H1 (cell line): ENCODE measurements at regions not wholly inside any gene's neighbourhood (a gene's known extent, or its start where the extent isn't known, plus 50 kb on each side); places are given as distances from the start of the nearest gene placed in this dataset.

Source experiments
- CTCF ChIA-PET: fragments of 300-600 bp; sonication (Branson Sonifier 250); formaldehyde crosslinking; loops from one replicate; lab custom pipeline; 2021; ENCODE audit not compliant: partially characterized antibody; lab: Charles Lee
- POLR2A ChIA-PET: fragments of 300-600 bp; sonication (Branson Sonifier 250); formaldehyde crosslinking; loops from one replicate; lab custom pipeline; 2021; ENCODE audit warnings: inconsistent platforms; ENCODE audit not compliant: partially characterized antibody; lab: Charles Lee
- DNase-seq, 2 experiments: peaks; one replicate each; pipeline versions ENCODE4 v3.0.0 to v3.0.0-alpha.2; 2010 to 2022; ENCODE audit warnings: low spot score in 2 of 2, low read depth in 1 of 2, mixed read lengths in 1 of 2
- FAIRE-seq: peaks from 2 replicates; lab custom pipeline; 2011; peaks lifted over from hg19 to GRCh38; lab: Jason Lieb, UNC
- H2AFZ ChIP-seq: 2 replicates; pipeline ENCODE4 v1.8.1; 2012; ENCODE audit warnings: low read length, inconsistent platforms
- H2AK5ac ChIP-seq: 2 replicates; pipeline ENCODE4 v1.6.1; 2013; ENCODE audit warnings: low read depth, low read length
- H2BK120ac ChIP-seq: replicated peaks from 2 replicates; pipeline ENCODE3; 2013; ENCODE audit warnings: low read depth, low read length, inconsistent platforms
- H2BK12ac ChIP-seq: 2 replicates; pipeline ENCODE4 v1.6.1; 2013; ENCODE audit warnings: low read depth, low read length
- H2BK15ac ChIP-seq: 2 replicates; pipeline ENCODE4 v1.6.1; 2013; ENCODE audit warnings: low read length
- H2BK20ac ChIP-seq: 2 replicates; pipeline ENCODE4 v1.6.1; 2013; ENCODE audit warnings: low read length
- H2BK5ac ChIP-seq: 2 replicates; pipeline ENCODE4 v1.6.1; 2013; ENCODE audit warnings: low read depth, low read length
- H3K14ac ChIP-seq: 2 replicates; pipeline ENCODE4 v1.6.1; 2013; ENCODE audit warnings: inconsistent platforms; ENCODE audit not compliant: insufficient read length
- H3K18ac ChIP-seq: 2 replicates; pipeline ENCODE4 v1.6.1; 2013; ENCODE audit warnings: low read length; ENCODE audit errors: extremely low read depth
- H3K23ac ChIP-seq: 2 replicates; pipeline ENCODE4 v1.6.1; 2013; ENCODE audit warnings: inconsistent platforms; ENCODE audit not compliant: insufficient read length
- H3K23me2 ChIP-seq: 2 replicates; pipeline ENCODE4 v1.6.1; 2013; ENCODE audit warnings: low read depth, low read length
- H3K27ac ChIP-seq: 2 replicates; pipeline ENCODE4 v1.6.1; 2011; ENCODE audit warnings: low read depth, low read length, inconsistent platforms
- H3K27me3 ChIP-seq, 4 experiments: replicated peaks in 1 of 4; 1 replicate in 1 of 4; 2 replicates in 3 of 4; pipeline versions ENCODE4 v1.6.1 to v1.8.1; 2011 to 2013; ENCODE audit warnings: low read length in 3 of 4, mild to moderate bottlenecking in 3 of 4, inconsistent platforms in 2 of 4, mixed read lengths in 2 of 4, moderate library complexity in 1 of 4; ENCODE audit not compliant: control insufficient read depth in 3 of 4, insufficient read depth in 3 of 4; ENCODE audit errors: extremely low read depth in 1 of 4
- H3K36me3 ChIP-seq, 4 experiments: 2 replicates each; pipeline versions ENCODE4 v1.6.1 to v1.8.1; 2011 to 2013; ENCODE audit warnings: mild to moderate bottlenecking in 4 of 4, low read length in 3 of 4, moderate library complexity in 2 of 4, control low read depth in 1 of 4, inconsistent platforms in 1 of 4; ENCODE audit not compliant: insufficient read depth in 4 of 4, control insufficient read depth in 2 of 4
- H3K4ac ChIP-seq: replicated peaks from 2 replicates; pipeline ENCODE3; 2013; ENCODE audit warnings: low read length, low read depth, mixed read lengths, inconsistent platforms; ENCODE audit not compliant: insufficient read length
- H3K4me1 ChIP-seq, 4 experiments: replicated peaks in 1 of 4; 1 replicate in 1 of 4; 2 replicates in 3 of 4; pipeline versions ENCODE4 v1.6.1 to v1.8.1; 2011 to 2013; ENCODE audit warnings: low read length in 3 of 4, inconsistent platforms in 2 of 4, mixed read lengths in 1 of 4; ENCODE audit not compliant: insufficient read depth in 4 of 4, control insufficient read depth in 3 of 4
- H3K4me2 ChIP-seq, 2 experiments: 2 replicates each; pipeline versions ENCODE4 v1.6.1 to v1.8.1; 2011 to 2013; ENCODE audit warnings: low read depth in 2 of 2, low read length in 2 of 2, control low read depth in 1 of 2, inconsistent platforms in 1 of 2, mild to moderate bottlenecking in 1 of 2; ENCODE audit not compliant: insufficient read depth in 1 of 2
- H3K4me3 ChIP-seq, 4 experiments: fragments of 200-600, 300-600 bp in 1 of 4; sonication (generic), shearing (Covaris generic), sonication (Bioruptor Twin) in 1 of 4; 2 replicates each; pipeline versions ENCODE4 v1.5.1 to v1.8.1; 2011 to 2016; ENCODE audit warnings: low read length in 4 of 4, low read depth in 3 of 4, control low read depth in 2 of 4, inconsistent platforms in 2 of 4, mild to moderate bottlenecking in 2 of 4, mixed read lengths in 1 of 4, moderate library complexity in 1 of 4; ENCODE audit not compliant: insufficient read depth in 2 of 4; ENCODE audit errors: extremely low read depth in 1 of 4
- H3K56ac ChIP-seq: replicated peaks from 2 replicates; pipeline ENCODE3; 2013; ENCODE audit warnings: low read depth, mild to moderate bottlenecking, mixed read lengths, low read length, inconsistent platforms; ENCODE audit not compliant: insufficient read length
- H3K79me1 ChIP-seq: 2 replicates; pipeline ENCODE4 v1.6.1; 2013; ENCODE audit warnings: low read depth, low read length, control low read depth
- H3K79me2 ChIP-seq, 2 experiments: 2 replicates each; pipeline versions ENCODE4 v1.6.1 to v1.8.1; 2012 to 2013; ENCODE audit warnings: low read length in 2 of 2, mild to moderate bottlenecking in 2 of 2, inconsistent platforms in 1 of 2; ENCODE audit not compliant: insufficient read depth in 2 of 2, control insufficient read depth in 1 of 2
- H3K9ac ChIP-seq, 4 experiments: replicated peaks in 1 of 4; 1 replicate in 1 of 4; 2 replicates in 3 of 4; pipeline versions ENCODE4 v1.6.1 to v1.8.1; 2011 to 2013; ENCODE audit warnings: low read depth in 3 of 4, low read length in 3 of 4, control low read depth in 2 of 4, mild to moderate bottlenecking in 2 of 4, moderate library complexity in 2 of 4, inconsistent platforms in 1 of 4; ENCODE audit errors: extremely low read depth in 1 of 4
- H3K9me3 ChIP-seq, 2 experiments: 2 replicates each; pipeline versions ENCODE4 v1.6.1 to v1.8.1; 2012 to 2013; ENCODE audit warnings: mild to moderate bottlenecking in 2 of 2, moderate library complexity in 2 of 2, control low read depth in 1 of 2, inconsistent platforms in 1 of 2, low read depth in 1 of 2, low read length in 1 of 2, mixed read lengths in 1 of 2; ENCODE audit not compliant: insufficient read depth in 2 of 2
- H4K20me1 ChIP-seq, 2 experiments: replicated peaks in 1 of 2; 2 replicates each; pipeline versions ENCODE3 to v1.8.1; 2011 to 2013; ENCODE audit warnings: inconsistent platforms in 2 of 2, low read length in 2 of 2, mild to moderate bottlenecking in 1 of 2; ENCODE audit not compliant: insufficient read depth in 2 of 2, control insufficient read depth in 1 of 2
- H4K5ac ChIP-seq: 2 replicates; pipeline ENCODE4 v1.6.1; 2013; ENCODE audit warnings: low read length, low read depth, mixed read lengths, inconsistent platforms; ENCODE audit not compliant: insufficient read length
- H4K8ac ChIP-seq: 2 replicates; pipeline ENCODE4 v1.8.0; 2013; ENCODE audit warnings: mild to moderate bottlenecking, moderate library complexity, low read length, inconsistent platforms; ENCODE audit not compliant: insufficient read depth; ENCODE audit errors: extremely low read depth
- H4K91ac ChIP-seq: replicated peaks from 2 replicates; pipeline ENCODE3; 2013; ENCODE audit warnings: low read length, mixed read lengths, inconsistent platforms; ENCODE audit not compliant: insufficient read length
- BACH1 ChIP-seq: IDR thresholded peaks from 2 replicates; pipeline ENCODE4 v1.6.1; 2012; ENCODE audit warnings: low read length, improper control_type of control experiment
- CBX5 ChIP-seq: fragments of 300-800, 300-1000 bp; sonication (generic); IDR thresholded peaks from 2 replicates; pipeline ENCODE4 v1.7.1; 2016; ENCODE audit warnings: antibody characterized with exemption, low read length, low read depth
- CHD1 ChIP-seq: IDR thresholded peaks from 2 replicates; pipeline ENCODE4 v1.6.1; 2012; ENCODE audit warnings: low read depth, low read length, improper control_type of control experiment
- CHD2 ChIP-seq: IDR thresholded peaks from 2 replicates; pipeline ENCODE4 v1.6.1; 2012; ENCODE audit warnings: low read length, improper control_type of control experiment
- MAFK ChIP-seq: IDR thresholded peaks from 2 replicates; pipeline ENCODE4 v1.6.1; 2012; ENCODE audit warnings: low read depth, mild to moderate bottlenecking, improper control_type of control experiment, low read length
- SIRT6 ChIP-seq: IDR thresholded peaks from one replicate; pipeline ENCODE4 v1.7.1; 2012; ENCODE audit warnings: low read length, inconsistent platforms
- WGBS, 2 experiments: shearing (Covaris generic) in 1 of 2; methylation state at CpG; one replicate each; pipeline versions ENCODE4 v1.1.6 to v1.1.7; 2013 to 2015; ENCODE audit warnings: low lambda C conversion rate in 2 of 2, mixed read lengths in 2 of 2, inconsistent platforms in 1 of 2, low coverage in 1 of 2, missing lambda C conversion rate in 1 of 2; ENCODE audit not compliant: insufficient replicate concordance in 2 of 2, insufficient coverage in 1 of 2, insufficient read length in 1 of 2; ENCODE audit errors: extremely low coverage in 1 of 2, missing lambda C conversion rate in 1 of 2; 5-methylcytosine and 5-hydroxymethylcytosine counted together
- TF ChIP-seq, protein P1 (sequence below): IDR thresholded peaks from 2 replicates; pipeline ENCODE4 v1.6.1; 2012; ENCODE audit warnings: inconsistent platforms
- TF ChIP-seq, protein P2 (sequence below): IDR thresholded peaks from 2 replicates; pipeline ENCODE4 v1.6.1; 2012; ENCODE audit warnings: inconsistent platforms
- TF ChIP-seq, protein P3 (sequence below), 3 experiments: IDR thresholded peaks; 1 replicate in 2 of 3; 2 replicates in 1 of 3; pipeline versions ENCODE4 v1.5.1 to v1.6.1; 2011; ENCODE audit warnings: low read length in 3 of 3, mild to moderate bottlenecking in 3 of 3, inconsistent platforms in 2 of 3, low read depth in 1 of 3, moderate library complexity in 1 of 3; ENCODE audit not compliant: insufficient read depth in 1 of 3; ENCODE audit errors: control extremely low read depth in 1 of 3

DNA sequence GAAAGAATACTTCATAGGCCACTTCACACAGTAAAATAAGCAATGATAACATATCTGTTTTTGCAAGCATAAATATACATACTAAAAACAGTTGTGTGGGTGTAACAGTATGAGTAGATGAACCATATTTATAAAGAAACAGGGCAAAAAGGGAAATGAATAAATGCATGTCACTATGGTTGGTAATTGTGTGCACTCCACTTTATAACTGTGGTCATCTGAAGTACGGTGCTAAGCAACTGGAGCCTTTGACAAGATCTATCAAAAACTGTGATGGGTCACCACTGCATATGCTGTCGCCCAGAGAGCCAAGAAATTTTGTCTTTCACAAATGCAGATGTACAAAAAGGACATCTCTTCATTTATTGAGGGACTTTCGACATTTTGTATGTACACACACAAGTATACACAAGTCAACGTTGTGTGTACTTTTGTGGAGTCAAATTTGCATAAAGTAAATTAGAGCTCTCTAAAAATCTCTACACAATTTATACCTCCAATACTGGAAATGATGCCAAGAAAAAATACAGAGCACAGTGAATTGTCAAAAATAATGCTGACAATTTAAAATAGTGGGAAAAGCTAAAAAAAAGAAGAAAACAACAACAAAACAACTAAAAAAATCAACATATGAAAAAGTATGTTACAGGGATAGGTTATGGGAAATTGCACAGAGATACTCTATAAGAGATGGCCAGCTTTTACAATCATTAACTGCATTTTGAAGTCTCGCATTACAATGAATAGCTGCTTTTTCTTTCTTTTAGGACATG lies 123.1 kb upstream of the ENPEP start:
- no peak overlapping the region for H2BK120ac ChIP-seq
- H3K9ac ChIP-seq = no peak overlapping the region
- no peak overlapping the region for H2AFZ ChIP-seq
- 83% methylated on average over 5 of the region's 5 CpGs; no CpG with 5 or more reads in 1 of the 2 experiments for WGBS, 2 experiments
- TF ChIP-seq CBX5 = no peak
- TF ChIP-seq CHD2 = no peak
- TF ChIP-seq, protein P1, sequence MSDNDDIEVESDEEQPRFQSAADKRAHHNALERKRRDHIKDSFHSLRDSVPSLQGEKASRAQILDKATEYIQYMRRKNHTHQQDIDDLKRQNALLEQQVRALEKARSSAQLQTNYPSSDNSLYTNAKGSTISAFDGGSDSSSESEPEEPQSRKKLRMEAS = no peak
- TF ChIP-seq, protein P2, sequence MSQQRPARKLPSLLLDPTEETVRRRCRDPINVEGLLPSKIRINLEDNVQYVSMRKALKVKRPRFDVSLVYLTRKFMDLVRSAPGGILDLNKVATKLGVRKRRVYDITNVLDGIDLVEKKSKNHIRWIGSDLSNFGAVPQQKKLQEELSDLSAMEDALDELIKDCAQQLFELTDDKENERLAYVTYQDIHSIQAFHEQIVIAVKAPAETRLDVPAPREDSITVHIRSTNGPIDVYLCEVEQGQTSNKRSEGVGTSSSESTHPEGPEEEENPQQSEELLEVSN = no peak
- TF ChIP-seq CHD1 = no peak
- TF ChIP-seq, protein P3, sequence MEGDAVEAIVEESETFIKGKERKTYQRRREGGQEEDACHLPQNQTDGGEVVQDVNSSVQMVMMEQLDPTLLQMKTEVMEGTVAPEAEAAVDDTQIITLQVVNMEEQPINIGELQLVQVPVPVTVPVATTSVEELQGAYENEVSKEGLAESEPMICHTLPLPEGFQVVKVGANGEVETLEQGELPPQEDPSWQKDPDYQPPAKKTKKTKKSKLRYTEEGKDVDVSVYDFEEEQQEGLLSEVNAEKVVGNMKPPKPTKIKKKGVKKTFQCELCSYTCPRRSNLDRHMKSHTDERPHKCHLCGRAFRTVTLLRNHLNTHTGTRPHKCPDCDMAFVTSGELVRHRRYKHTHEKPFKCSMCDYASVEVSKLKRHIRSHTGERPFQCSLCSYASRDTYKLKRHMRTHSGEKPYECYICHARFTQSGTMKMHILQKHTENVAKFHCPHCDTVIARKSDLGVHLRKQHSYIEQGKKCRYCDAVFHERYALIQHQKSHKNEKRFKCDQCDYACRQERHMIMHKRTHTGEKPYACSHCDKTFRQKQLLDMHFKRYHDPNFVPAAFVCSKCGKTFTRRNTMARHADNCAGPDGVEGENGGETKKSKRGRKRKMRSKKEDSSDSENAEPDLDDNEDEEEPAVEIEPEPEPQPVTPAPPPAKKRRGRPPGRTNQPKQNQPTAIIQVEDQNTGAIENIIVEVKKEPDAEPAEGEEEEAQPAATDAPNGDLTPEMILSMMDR (IDR thresholded peaks at IDR 0.05; ENCODE audit: control extremely low read depth in 1 of 3, insufficient read depth in 1 of 3, low read depth in 1 of 3, low read length in 3 of 3) = no peak
- TF ChIP-seq MAFK = no peak
- no peak for TF ChIP-seq SIRT6
- no peak for TF ChIP-seq BACH1
- TF ChIP-seq, all 59 proteins: peak for 0
- Histone ChIP-seq H3K23me2 (no peaks in the 10 kb centered on the region), H3K18ac (no peak overlapping the region), H3K56ac (no peak overlapping the region), H3K9me3 (no peaks in the 10 kb centered on the region), H3K27ac (no peak overlapping the region), H3K14ac (no peak overlapping the region), H3K4me2 (no peak overlapping the region), H2BK5ac (no peak overlapping the region), H4K8ac (no peak overlapping the region), H4K91ac (no peak overlapping the region), H2BK12ac (no peak overlapping the region), H4K5ac (no peak overlapping the region), H3K4me3 (no peak overlapping the region), H4K20me1 (no peaks in the 10 kb centered on the region), H2AK5ac (no peak overlapping the region), H3K4me1 (no peaks in the 10 kb centered on the region), H3K23ac (no peak overlapping the region), H3K4ac (no peak overlapping the region), H3K36me3 (no peaks in the 10 kb centered on the region), H2BK20ac (no peak overlapping the region), H3K27me3 (no peaks in the 10 kb centered on the region), H3K79me1 (no peaks in the 10 kb centered on the region), H2BK15ac (no peak overlapping the region), H3K79me2 (no peaks in the 10 kb centered on the region)
- POLR2A ChIA-PET = no interaction called here
- no peak for DNase-seq
- FAIRE-seq = no peak
- CTCF ChIA-PET = interaction anchor here (1.4 to 13.8 kb wide), 4 partner anchors 8 to 160 kb away, joined by 3 to 497 read pairs (median 21); no protein-coding TSS in a partner anchor
